Kidney (tissue), 13 donors: ENCODE measurements at regions not wholly inside any gene's neighbourhood (a gene's known extent, or its start where the extent isn't known, plus 50 kb on each side); places are given as distances from the start of the nearest gene placed in this dataset.

Source experiments
- DNase-seq, 5 donors: peaks; one replicate each; pipeline ENCODE4 v3.0.0-alpha.2; 2013 to 2020
- FAIRE-seq: peaks from 2 replicates; lab custom pipeline; 2012; peaks lifted over from hg19 to GRCh38; lab: Jason Lieb, UNC
- H3K27ac ChIP-seq, 2 donors: one replicate each; pipeline ENCODE4 v1.7.0; 2013; ENCODE audit warnings: low read depth in 2 of 2, low read length in 2 of 2, inconsistent platforms in 1 of 2
- H3K27me3 ChIP-seq: one replicate; pipeline ENCODE4 v1.7.1; 2013; ENCODE audit warnings: low read length, inconsistent platforms; ENCODE audit not compliant: control insufficient read depth, insufficient read depth
- H3K36me3 ChIP-seq, 3 donors: one replicate each; pipeline versions ENCODE4 v1.7.0 to v1.7.1; 2013; ENCODE audit warnings: low read length in 3 of 3, control low read depth in 1 of 3, inconsistent platforms in 1 of 3; ENCODE audit not compliant: insufficient read depth in 3 of 3, control insufficient read depth in 2 of 3
- H3K4me1 ChIP-seq, 3 donors: one replicate each; pipeline versions ENCODE4 v1.7.0 to v1.7.1; 2013; ENCODE audit warnings: low read length in 3 of 3, inconsistent platforms in 1 of 3, low read depth in 1 of 3; ENCODE audit not compliant: control insufficient read depth in 2 of 3, insufficient read depth in 2 of 3
- H3K4me3 ChIP-seq, 3 donors: one replicate each; pipeline versions ENCODE4 v1.7.0 to v1.8.1; 2013; ENCODE audit warnings: low read length in 3 of 3, control low read depth in 1 of 3, inconsistent platforms in 1 of 3
- H3K9ac ChIP-seq, 3 donors: one replicate each; pipeline versions ENCODE4 v1.7.0 to v1.7.1; 2013; ENCODE audit warnings: low read length in 3 of 3, control low read depth in 1 of 3, inconsistent platforms in 1 of 3
- H3K9me3 ChIP-seq, 3 donors: one replicate each; pipeline versions ENCODE4 v1.7.0 to v1.7.1; 2013; ENCODE audit warnings: low read length in 3 of 3, control low read depth in 1 of 3, inconsistent platforms in 1 of 3; ENCODE audit not compliant: control insufficient read depth in 2 of 3, insufficient read depth in 1 of 3
- intact Hi-C: fragments of 100-400 bp; cut with DNase I; formaldehyde crosslinking; loops from one replicate; pipeline ENCODE4 v1.11.1; 2022
- TF ChIP-seq, protein P1 (sequence below): IDR thresholded peaks from 3 replicates; pipeline ENCODE4 v1.5.1; 2012; ENCODE audit warnings: mild to moderate bottlenecking, moderate library complexity, borderline replicate concordance; ENCODE audit not compliant: insufficient read depth; ENCODE audit errors: extremely low read depth
- donor health status: control.
- donor health status: control.
- donor health status: control.
- donor health status: control.
- donor health status: control.
- donor health status: DM: yes; HTN: yes; CAD: no.
- donor health status: Normal renal cell carcinoma (clear cell type).

DNA sequence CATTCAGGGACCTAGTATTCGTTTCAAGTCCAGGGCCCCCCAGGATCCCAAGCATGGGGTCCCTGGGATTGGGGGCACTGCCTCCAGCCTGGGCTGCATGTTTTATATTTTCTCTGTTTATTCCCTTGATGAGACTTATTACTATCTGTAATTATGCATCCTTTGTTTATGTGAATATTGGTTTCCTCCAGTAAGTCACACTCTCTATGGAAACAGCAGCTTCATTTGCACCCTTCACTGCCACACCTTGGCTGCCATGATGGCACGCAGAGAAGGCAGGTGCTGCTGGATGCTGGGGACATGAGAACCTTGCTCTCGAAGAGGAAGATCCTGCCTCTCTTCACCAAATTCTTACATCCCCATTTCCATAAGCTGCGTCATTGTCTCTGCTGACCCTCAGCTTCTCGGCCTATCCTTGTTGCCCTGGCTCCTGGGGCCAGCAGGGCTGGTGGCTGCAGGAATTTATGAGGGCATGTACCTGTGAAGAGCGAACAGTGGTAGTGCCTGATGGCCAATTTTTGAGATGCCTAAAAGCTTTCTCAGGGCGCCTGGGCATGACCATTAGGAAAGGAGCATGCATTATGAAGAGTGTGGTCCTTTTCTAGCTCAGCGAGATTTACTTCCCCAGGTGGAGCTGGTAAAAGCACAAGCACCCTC lies 479.3 kb upstream of the KLF6 start:
- Histone ChIP-seq H3K9ac (no peak overlapping the region), H3K4me3 (no peak overlapping the region), H3K9me3 (no peaks in the 10 kb centered on the region), H3K4me1 (peaks cover 0 to 3% (median 0%) of the 10 kb centered on the region in 3 donors), H3K27me3 (no peaks in the 10 kb centered on the region), H3K36me3 (no peaks in the 10 kb centered on the region), H3K27ac (no peak overlapping the region)
- no peak for FAIRE-seq
- TF ChIP-seq, protein P1, sequence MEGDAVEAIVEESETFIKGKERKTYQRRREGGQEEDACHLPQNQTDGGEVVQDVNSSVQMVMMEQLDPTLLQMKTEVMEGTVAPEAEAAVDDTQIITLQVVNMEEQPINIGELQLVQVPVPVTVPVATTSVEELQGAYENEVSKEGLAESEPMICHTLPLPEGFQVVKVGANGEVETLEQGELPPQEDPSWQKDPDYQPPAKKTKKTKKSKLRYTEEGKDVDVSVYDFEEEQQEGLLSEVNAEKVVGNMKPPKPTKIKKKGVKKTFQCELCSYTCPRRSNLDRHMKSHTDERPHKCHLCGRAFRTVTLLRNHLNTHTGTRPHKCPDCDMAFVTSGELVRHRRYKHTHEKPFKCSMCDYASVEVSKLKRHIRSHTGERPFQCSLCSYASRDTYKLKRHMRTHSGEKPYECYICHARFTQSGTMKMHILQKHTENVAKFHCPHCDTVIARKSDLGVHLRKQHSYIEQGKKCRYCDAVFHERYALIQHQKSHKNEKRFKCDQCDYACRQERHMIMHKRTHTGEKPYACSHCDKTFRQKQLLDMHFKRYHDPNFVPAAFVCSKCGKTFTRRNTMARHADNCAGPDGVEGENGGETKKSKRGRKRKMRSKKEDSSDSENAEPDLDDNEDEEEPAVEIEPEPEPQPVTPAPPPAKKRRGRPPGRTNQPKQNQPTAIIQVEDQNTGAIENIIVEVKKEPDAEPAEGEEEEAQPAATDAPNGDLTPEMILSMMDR: no peak
- intact Hi-C loops: no loop called here
- DNase-seq: no peak

DNA sequence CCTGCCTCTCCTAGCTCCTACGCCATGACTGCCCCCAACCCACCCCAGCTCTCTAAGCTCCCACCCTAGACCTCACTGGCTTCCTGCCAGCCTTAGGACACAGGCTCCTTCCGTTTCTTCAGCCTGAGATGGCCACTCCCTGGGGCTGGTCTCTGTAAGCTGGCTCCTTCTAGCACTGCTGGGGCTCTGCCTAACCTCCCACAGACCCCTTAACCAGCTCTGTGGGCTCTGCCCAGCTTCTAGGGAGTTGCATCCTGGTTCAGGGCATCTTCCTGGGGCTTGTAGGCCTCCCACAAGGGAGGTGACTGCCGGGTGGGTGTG lies 478.6 kb upstream of the KLF6 start:
- intact Hi-C loops: no loop called here
- no peaks in the 10 kb centered on the region for H3K9me3 ChIP-seq
- FAIRE-seq (no peak), DNase-seq (peak in 1 of 5 donors; percentile 37)
- H3K27ac ChIP-seq: no peak overlapping the region
- H3K9ac ChIP-seq: no peak overlapping the region
- peaks cover 0 to 3% (median 0%) of the 10 kb centered on the region in 3 donors for H3K4me1 ChIP-seq
- no peaks in the 10 kb centered on the region for H3K27me3 ChIP-seq
- H3K4me3 ChIP-seq: no peak overlapping the region
- no peaks in the 10 kb centered on the region for H3K36me3 ChIP-seq
- TF ChIP-seq, protein P1: no peak

DNA sequence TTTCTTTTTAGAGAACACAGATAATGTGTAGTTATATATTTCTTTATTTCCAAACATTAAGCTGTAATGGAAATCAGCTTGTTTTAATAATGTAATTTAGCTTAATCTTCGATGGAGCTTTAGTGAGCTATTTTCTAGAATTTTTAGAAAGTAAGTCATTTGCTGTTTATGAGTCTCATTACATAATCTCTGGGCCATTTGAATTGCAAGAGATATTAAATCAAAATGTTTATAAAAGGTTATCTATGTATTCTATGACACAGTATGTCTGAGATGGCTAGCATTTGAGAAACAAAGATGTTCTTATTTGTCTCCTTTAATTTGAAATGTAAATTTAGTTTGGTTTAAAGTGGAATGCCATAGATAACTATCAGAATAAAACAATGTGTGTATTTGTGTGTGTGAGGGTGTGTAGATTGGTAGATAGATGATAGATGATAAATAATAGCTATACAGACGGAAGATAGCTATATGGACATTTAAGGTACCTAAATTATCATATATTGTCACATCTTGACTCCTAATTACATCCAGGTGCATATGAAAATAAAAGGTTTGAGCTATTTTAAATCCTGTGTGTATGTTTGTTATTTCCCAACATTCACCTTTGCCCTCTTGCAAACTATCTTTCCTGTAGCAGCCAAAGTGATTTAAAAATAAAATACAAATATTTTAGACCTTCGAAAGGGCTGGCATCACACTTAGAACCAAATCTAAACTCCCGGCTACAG lies 478.0 kb upstream of the KLF6 start:
- intact Hi-C loops: no loop called here
- TF ChIP-seq, protein P1: no peak
- H3K27ac ChIP-seq: no peak overlapping the region

More for the DNA sequence above, 478.0 kb upstream of the KLF6 start:
- Histone ChIP-seq H3K9me3 (no peaks in the 10 kb centered on the region), H3K27me3 (no peaks in the 10 kb centered on the region), H3K9ac (no peak overlapping the region), H3K4me3 (no peak overlapping the region), H3K36me3 (no peaks in the 10 kb centered on the region), H3K4me1 (peaks cover 0 to 3% (median 0%) of the 10 kb centered on the region in 3 donors)
- DNase-seq: no peak
- FAIRE-seq: no peak
